OCI-LY3 (cell line): ENCODE measurements at regions not wholly inside any gene's neighbourhood (a gene's known extent, or its start where the extent isn't known, plus 50 kb on each side); places are given as distances from the start of the nearest gene placed in this dataset.

Experiments used
- H2AFZ ChIP-seq: fragments of 200-600, 300-600 bp; shearing (Covaris generic); 2 replicates; pipeline ENCODE4 v1.6.0; 2014; ENCODE audit warnings: antibody characterized with exemption, low read depth, low read length
- H3K27ac ChIP-seq: fragments of 200-600, 300-600 bp; sonication (generic); 2 replicates; pipeline ENCODE4 v1.5.1; 2014; ENCODE audit warnings: mild to moderate bottlenecking, low read length, moderate library complexity, mixed read lengths
- H3K27me3 ChIP-seq: fragments of 200-600, 300-600 bp; sonication (generic); 2 replicates; pipeline ENCODE4 v1.6.1; 2014; ENCODE audit warnings: low read depth, low read length, mixed read lengths
- H3K36me3 ChIP-seq: fragments of 200-600, 300-600 bp; sonication (generic); replicated peaks from 2 replicates; pipeline ENCODE3; 2014; ENCODE audit warnings: low read depth, low read length, mixed read lengths
- H3K4me1 ChIP-seq: fragments of 300-600, 200-600 bp; sonication (generic); 2 replicates; pipeline ENCODE4 v1.6.1; 2014; ENCODE audit warnings: low read length, mixed read lengths
- H3K4me2 ChIP-seq: fragments of 200-600, 300-600 bp; sonication (generic); 2 replicates; pipeline ENCODE4 v1.6.1; 2014; ENCODE audit warnings: low read length, mixed read lengths
- H3K4me3 ChIP-seq: fragments of 300-600, 200-600 bp; sonication (generic); 2 replicates; pipeline ENCODE4 v1.5.1; 2014; ENCODE audit warnings: antibody characterized with exemption, mild to moderate bottlenecking, low read length, moderate library complexity
- H3K79me2 ChIP-seq: fragments of 300-600, 200-600 bp; shearing (Covaris generic); 2 replicates; pipeline ENCODE4 v1.6.1; 2014; ENCODE audit warnings: mild to moderate bottlenecking, low read length, mixed read lengths
- H3K9ac ChIP-seq: fragments of 300-600, 200-600 bp; shearing (Covaris generic); 2 replicates; pipeline ENCODE4 v1.6.0; 2014; ENCODE audit warnings: mild to moderate bottlenecking, low read length, moderate library complexity
- H3K9me3 ChIP-seq: fragments of 200-600, 300-600 bp; shearing (Covaris generic); 2 replicates; pipeline ENCODE4 v1.6.1; 2014; ENCODE audit warnings: low read length, mixed read lengths; ENCODE audit not compliant: insufficient read depth
- H4K20me1 ChIP-seq: fragments of 200-600, 300-600 bp; sonication (generic); 2 replicates; pipeline ENCODE4 v1.6.1; 2016; ENCODE audit warnings: low read length, mixed read lengths; ENCODE audit not compliant: insufficient read depth
- CTCF ChIP-seq: fragments of 200-600, 300-600 bp; sonication (generic); IDR thresholded peaks from 2 replicates; pipeline ENCODE4 v1.5.1; 2014; ENCODE audit warnings: antibody characterized with exemption, low read length, low read depth
- EZH2phosphoT487 ChIP-seq: fragments of 200-600 bp; shearing (Covaris generic); IDR thresholded peaks from 2 replicates; pipeline ENCODE4 v1.6.1; 2018; ENCODE audit warnings: antibody characterized with exemption, mixed run types, low read depth

DNA sequence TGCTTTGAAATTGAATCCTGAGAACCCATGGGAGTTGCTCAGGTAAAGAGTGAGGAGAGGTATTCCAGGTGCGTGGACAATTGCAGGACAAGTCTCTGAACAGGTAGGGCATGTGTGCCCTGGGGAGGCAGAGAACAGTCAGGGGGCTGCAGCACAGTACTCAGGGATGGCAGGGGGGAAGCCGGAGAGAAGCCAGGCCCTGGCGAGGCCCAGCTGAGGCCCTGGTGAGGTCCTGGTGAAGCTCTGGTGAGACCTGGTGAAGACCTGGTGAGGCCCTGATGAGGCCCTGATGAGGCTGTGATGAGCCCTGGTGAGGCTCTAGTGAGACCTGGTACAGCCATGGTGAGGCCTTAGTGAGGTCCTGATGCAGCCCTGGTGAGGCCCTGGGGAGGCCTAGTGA, 155.5 kb upstream of the GDF10 start:
- no peaks in the 10 kb centered on the region for H3K79me2 ChIP-seq
- H3K27ac ChIP-seq = no peak overlapping the region
- no peak overlapping the region for H3K9ac ChIP-seq
- H3K36me3 ChIP-seq = no peaks in the 10 kb centered on the region
- H2AFZ ChIP-seq = no peak overlapping the region
- no peaks in the 10 kb centered on the region for H3K9me3 ChIP-seq
- no peak for TF ChIP-seq EZH2phosphoT487
- TF ChIP-seq CTCF = no peak
- H3K27me3 ChIP-seq = peaks cover 4% of the 10 kb centered on the region; the same call in 1 of the 2 replicates
- no peak overlapping the region for H3K4me3 ChIP-seq
- no peak overlapping the region for H3K4me2 ChIP-seq
- no peaks in the 10 kb centered on the region for H4K20me1 ChIP-seq
- H3K4me1 ChIP-seq = no peaks in the 10 kb centered on the region

GRCh38 chr10:47145290-47145934, 154.6 kb upstream of the GDF10 start:
- no peak overlapping the region for H3K9ac ChIP-seq
- TF ChIP-seq EZH2phosphoT487 (no peak), CTCF (no peak)
- H3K4me1 ChIP-seq = no peaks in the 10 kb centered on the region
- H4K20me1 ChIP-seq = no peaks in the 10 kb centered on the region
- H3K36me3 ChIP-seq = no peaks in the 10 kb centered on the region
- no peak overlapping the region for H3K27ac ChIP-seq
- H3K27me3 ChIP-seq = peaks cover 4% of the 10 kb centered on the region; the same call in 1 of the 2 replicates
- no peak overlapping the region for H2AFZ ChIP-seq
- H3K79me2 ChIP-seq = no peaks in the 10 kb centered on the region
- H3K4me2 ChIP-seq = no peak overlapping the region
- H3K9me3 ChIP-seq = no peaks in the 10 kb centered on the region
- H3K4me3 ChIP-seq = no peak overlapping the region

GRCh38 chr10:47146572-47146971, 153.4 kb upstream of the GDF10 start:
- Histone ChIP-seq H3K27me3 (peaks cover 4% of the 10 kb centered on the region; the same call in 1 of the 2 replicates), H3K4me3 (no peak overlapping the region), H2AFZ (no peak overlapping the region), H3K79me2 (no peaks in the 10 kb centered on the region), H4K20me1 (no peaks in the 10 kb centered on the region), H3K9me3 (no peaks in the 10 kb centered on the region), H3K4me1 (no peaks in the 10 kb centered on the region), H3K4me2 (no peak overlapping the region), H3K27ac (no peak overlapping the region), H3K36me3 (no peaks in the 10 kb centered on the region), H3K9ac (no peak overlapping the region)
- TF ChIP-seq EZH2phosphoT487 (no peak), CTCF (no peak)

- Histone ChIP-seq H3K27me3 (peaks cover 4% of the 10 kb centered on the region; the same call in 1 of the 2 replicates), H3K4me3 (no peak overlapping the region), H3K4me2 (no peak overlapping the region), H2AFZ (no peak overlapping the region), H3K4me1 (no peaks in the 10 kb centered on the region), H3K27ac (no peak overlapping the region), H3K9ac (no peak overlapping the region), H3K36me3 (no peaks in the 10 kb centered on the region), H4K20me1 (no peaks in the 10 kb centered on the region), H3K9me3 (no peaks in the 10 kb centered on the region), H3K79me2 (no peaks in the 10 kb centered on the region)
- TF ChIP-seq CTCF (no peak), EZH2phosphoT487 (no peak)
Observed at GRCh38 chr10:47147186-47147585, 152.8 kb upstream of the GDF10 start.
